ENCODE measurements at regions not wholly inside any gene's neighbourhood (a gene's known extent, or its start where the extent isn't known, plus 50 kb on each side); places are given as distances from the start of the nearest gene placed in this dataset.

GRCh38 chr13:28548468-28548867 is 53.5 kb upstream of the FLT1 start:
- no peak for TF ChIP-seq CTCF (conservative IDR thresholded peaks at IDR 0.05; ENCODE audit: low read length)
- H3K4me3 ChIP-seq (ENCODE audit: low read length), result no peak overlapping the region
- no peak for DNase-seq (ENCODE audit: low read depth)

GRCh38 chr13:28545583-28546333 is 50.8 kb upstream of the FLT1 start:
- no peak overlapping the region for H3K4me3 ChIP-seq (ENCODE audit: low read length)
- no peak for DNase-seq (ENCODE audit: low read depth)
- TF ChIP-seq CTCF (conservative IDR thresholded peaks at IDR 0.05; ENCODE audit: low read length), result no peak

Data from AG10803 (cell line).